ENCODE measurements at regions not wholly inside any gene's neighbourhood (a gene's known extent, or its start where the extent isn't known, plus 50 kb on each side); places are given as distances from the start of the nearest gene placed in this dataset.
"Not testable (repeated sequence)": the region's sequence is repeated elsewhere in the genome, so short reads cannot be mapped to it uniquely, and the experiment has no call there.

DNA sequence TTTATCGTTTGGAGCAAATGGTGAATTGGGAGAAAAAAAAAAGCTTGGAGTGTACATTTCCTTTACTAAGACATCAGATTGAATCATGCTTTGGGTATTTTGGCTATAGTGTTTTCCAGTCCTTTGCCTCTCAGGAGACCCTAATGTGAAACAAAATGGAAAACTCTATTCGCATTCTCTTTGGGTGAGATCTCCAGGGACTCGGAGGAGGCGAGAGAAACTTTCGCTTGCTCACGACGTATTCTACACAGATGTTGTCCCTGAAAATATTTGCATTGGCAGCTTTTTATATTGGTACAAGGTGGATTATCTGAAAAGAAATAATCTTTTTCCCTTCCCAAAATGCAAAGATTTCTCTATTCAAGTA, 1240.1 kb upstream of the WWC1 start:
- DNase-seq (ENCODE audit: low spot score): no peak
- Mint-ChIP-seq H3K4me3 (no peak overlapping the region), H3K4me1 (ENCODE audit: low read depth) (no peaks in the 10 kb centered on the region), H3K36me3 (ENCODE audit: low read depth) (no peaks in the 10 kb centered on the region), H3K27me3 (ENCODE audit: low read depth) (no peaks in the 10 kb centered on the region), H3K9me3 (no peaks in the 10 kb centered on the region), H3K27ac (no peak overlapping the region)

DNA sequence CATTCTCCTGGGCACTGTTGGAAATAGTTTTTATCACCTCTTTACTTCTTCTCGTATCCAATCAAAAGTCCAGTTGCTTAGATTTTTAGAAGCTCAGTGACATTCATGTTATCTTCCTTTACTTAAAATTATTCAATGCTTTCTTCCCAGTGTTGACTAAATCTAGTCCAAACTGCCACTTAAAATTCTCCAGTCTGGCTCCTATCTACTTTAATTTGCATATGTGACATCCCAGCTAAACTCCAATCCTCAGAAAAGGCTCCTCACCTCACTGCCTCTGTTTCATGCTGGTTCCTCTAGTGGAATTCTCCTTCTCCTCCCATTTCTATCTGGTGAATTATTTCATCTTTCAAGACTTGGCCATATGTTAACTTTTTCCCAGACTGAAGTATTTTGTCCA, 1238.7 kb upstream of the WWC1 start:
- H3K4me1 Mint-ChIP-seq (ENCODE audit: low read depth): no peaks in the 10 kb centered on the region
- H3K4me3 Mint-ChIP-seq: no peak overlapping the region
- no peak overlapping the region for H3K27ac Mint-ChIP-seq
- no peaks in the 10 kb centered on the region for H3K36me3 Mint-ChIP-seq (ENCODE audit: low read depth)
- H3K9me3 Mint-ChIP-seq: peaks cover 4% of the 10 kb centered on the region
- H3K27me3 Mint-ChIP-seq (ENCODE audit: low read depth): no peaks in the 10 kb centered on the region
- DNase-seq (ENCODE audit: low spot score): no peak

DNA sequence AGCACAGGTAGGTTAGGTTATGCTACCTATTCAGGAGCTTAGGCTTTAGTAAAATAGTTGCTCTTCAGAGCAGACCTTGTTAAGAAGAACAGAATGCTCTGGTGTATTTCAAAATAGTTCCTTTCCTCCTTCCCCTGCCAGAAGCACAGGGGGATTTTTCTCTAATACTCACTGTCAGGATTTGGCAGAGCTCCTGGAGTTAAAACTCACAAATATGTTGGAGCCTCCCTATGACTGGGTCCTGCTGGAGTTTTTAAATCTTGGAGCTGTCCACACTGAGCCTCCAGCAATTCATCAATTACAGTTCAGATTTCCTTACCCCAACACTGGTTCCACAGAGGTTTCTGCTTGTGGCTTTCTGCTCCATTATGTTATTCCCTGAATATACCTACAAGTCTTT, 1233.8 kb upstream of the WWC1 start:
- Mint-ChIP-seq H3K36me3 (ENCODE audit: low read depth) (no peaks in the 10 kb centered on the region), H3K9me3 (peaks cover 4% of the 10 kb centered on the region), H3K27ac (no peak overlapping the region), H3K27me3 (ENCODE audit: low read depth) (no peaks in the 10 kb centered on the region), H3K4me1 (ENCODE audit: low read depth) (no peaks in the 10 kb centered on the region), H3K4me3 (no peak overlapping the region)
- no peak for DNase-seq (ENCODE audit: low spot score)

DNA sequence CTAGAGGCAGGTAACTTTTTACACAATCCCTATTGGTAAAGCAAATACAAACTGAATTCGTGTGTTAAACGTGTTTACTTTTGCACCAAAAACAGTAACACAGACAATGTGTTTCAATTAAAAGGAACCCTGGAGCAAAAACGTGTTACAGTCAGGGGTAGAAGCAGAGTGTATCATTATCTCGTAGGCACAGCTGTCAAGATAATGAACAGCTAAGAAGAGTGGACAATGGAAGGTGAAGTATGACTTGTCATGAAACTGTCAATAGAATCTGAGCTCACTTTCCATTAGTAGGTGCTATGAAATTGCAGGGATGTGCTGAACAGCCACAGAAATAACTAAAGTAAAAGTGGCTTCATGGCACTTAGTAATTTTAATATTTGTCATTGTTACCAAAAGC, 1229.8 kb upstream of the WWC1 start:
- no peak for DNase-seq (ENCODE audit: low spot score)
- H3K27me3 Mint-ChIP-seq (ENCODE audit: low read depth): no peaks in the 10 kb centered on the region
- H3K27ac Mint-ChIP-seq: no peak overlapping the region
- H3K9me3 Mint-ChIP-seq: peaks cover 4% of the 10 kb centered on the region
- no peaks in the 10 kb centered on the region for H3K4me1 Mint-ChIP-seq (ENCODE audit: low read depth)
- no peak overlapping the region for H3K4me3 Mint-ChIP-seq
- H3K36me3 Mint-ChIP-seq (ENCODE audit: low read depth): no peaks in the 10 kb centered on the region

DNA sequence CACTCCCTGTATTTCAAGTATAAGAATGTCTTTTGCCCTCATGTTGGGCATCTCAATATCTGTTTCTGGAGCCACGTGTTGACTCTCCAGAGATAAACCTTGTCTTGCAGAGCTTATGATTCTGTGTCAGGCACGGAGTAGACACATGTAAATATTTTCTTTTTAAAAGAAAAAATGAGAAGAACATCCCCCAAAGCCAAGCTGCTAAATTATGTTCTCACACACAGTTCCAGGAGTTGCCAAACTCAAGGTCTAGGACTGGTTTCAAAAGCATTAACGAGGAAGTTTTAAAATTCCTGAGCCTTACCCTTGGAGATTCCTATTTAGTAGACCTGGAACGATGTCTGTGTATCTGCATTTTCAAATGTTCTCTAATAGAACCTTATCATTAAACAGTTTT, 1228.3 kb upstream of the WWC1 start:
- Mint-ChIP-seq H3K36me3 (ENCODE audit: low read depth) (no peaks in the 10 kb centered on the region), H3K4me3 (no peak overlapping the region), H3K27ac (no peak overlapping the region), H3K4me1 (ENCODE audit: low read depth) (no peaks in the 10 kb centered on the region), H3K27me3 (ENCODE audit: low read depth) (no peaks in the 10 kb centered on the region), H3K9me3 (no peaks in the 10 kb centered on the region)
- DNase-seq (ENCODE audit: low spot score): no peak

DNA sequence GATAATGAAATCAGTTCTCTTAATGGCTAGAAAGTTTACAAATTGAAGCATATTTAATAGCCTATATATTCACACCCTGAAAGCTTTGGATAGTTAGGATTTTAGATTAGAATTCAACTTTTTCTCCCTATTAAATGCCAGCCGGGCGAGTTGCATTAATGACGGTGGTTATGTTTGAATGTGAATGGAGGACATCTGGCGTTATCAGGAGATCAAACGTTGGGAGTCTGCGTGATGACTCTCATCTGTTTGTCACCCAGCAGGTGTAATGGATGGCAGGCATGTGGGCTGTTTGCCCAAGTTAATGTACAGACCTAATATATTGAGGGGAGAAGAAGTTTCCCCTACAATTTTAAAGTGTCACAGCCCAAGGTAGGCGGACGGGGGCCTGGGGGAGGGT, 1227.7 kb upstream of the WWC1 start:
- Mint-ChIP-seq H3K4me1 (ENCODE audit: low read depth) (no peaks in the 10 kb centered on the region), H3K9me3 (no peaks in the 10 kb centered on the region), H3K27me3 (ENCODE audit: low read depth) (no peaks in the 10 kb centered on the region), H3K27ac (no peak overlapping the region), H3K36me3 (ENCODE audit: low read depth) (no peaks in the 10 kb centered on the region), H3K4me3 (no peak overlapping the region)
- no peak for DNase-seq (ENCODE audit: low spot score)

DNA sequence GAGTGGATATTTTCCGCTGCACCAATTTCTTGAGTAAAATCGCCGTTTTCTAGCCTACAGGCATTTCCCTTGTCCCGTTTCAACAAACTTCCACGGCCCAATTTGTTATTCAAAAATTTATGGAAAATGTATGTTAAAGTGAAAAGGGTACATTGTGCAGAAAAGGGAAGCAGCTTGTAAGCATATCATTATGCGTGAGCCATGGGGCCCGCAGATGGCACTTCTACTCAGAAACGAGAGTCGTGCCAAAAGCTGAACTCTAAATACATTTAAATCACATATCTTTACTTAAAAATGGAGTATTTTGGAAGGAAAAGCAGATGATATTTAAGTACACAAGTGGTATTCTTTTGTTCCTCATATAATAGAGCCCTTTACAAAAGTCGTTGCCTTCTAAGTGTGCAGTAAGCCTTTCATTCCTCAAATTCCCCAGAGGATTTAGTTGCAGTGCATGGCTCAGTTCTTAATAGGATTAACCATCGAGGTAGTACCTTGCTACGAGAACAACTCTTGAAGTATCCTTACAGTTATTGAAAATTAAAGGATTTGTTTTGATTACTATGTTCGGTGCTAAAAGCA, 1227.2 kb upstream of the WWC1 start:
- Mint-ChIP-seq H3K4me1 (ENCODE audit: low read depth) (no peaks in the 10 kb centered on the region), H3K9me3 (no peaks in the 10 kb centered on the region), H3K27ac (no peak overlapping the region), H3K4me3 (no peak overlapping the region), H3K36me3 (ENCODE audit: low read depth) (no peaks in the 10 kb centered on the region), H3K27me3 (ENCODE audit: low read depth) (no peaks in the 10 kb centered on the region)
- DNase-seq (ENCODE audit: low spot score): no peak

DNA sequence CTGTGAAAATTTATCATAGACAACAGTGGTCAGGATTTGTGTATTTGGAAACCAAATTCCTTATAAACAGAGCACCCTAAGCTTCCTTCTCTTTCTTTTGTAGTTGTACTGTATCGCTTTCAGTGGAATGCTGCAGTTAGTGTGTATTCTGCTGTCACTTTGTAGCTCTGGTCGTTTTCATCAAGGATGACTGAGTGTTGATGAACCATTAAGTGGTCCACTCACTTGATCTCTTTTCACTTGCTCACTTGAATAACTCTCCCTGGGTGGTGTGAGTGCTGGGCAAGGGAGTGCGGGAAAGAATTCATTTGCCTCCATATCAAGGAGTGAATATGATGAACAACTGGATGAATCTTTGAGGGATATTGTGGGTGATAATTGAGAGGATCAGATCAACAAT, 1225.7 kb upstream of the WWC1 start:
- H3K9me3 Mint-ChIP-seq: no peaks in the 10 kb centered on the region
- no peak overlapping the region for H3K27ac Mint-ChIP-seq
- no peaks in the 10 kb centered on the region for H3K27me3 Mint-ChIP-seq (ENCODE audit: low read depth)
- H3K4me3 Mint-ChIP-seq: no peak overlapping the region
- H3K4me1 Mint-ChIP-seq (ENCODE audit: low read depth): no peaks in the 10 kb centered on the region
- no peaks in the 10 kb centered on the region for H3K36me3 Mint-ChIP-seq (ENCODE audit: low read depth)
- no peak for DNase-seq (ENCODE audit: low spot score)

DNA sequence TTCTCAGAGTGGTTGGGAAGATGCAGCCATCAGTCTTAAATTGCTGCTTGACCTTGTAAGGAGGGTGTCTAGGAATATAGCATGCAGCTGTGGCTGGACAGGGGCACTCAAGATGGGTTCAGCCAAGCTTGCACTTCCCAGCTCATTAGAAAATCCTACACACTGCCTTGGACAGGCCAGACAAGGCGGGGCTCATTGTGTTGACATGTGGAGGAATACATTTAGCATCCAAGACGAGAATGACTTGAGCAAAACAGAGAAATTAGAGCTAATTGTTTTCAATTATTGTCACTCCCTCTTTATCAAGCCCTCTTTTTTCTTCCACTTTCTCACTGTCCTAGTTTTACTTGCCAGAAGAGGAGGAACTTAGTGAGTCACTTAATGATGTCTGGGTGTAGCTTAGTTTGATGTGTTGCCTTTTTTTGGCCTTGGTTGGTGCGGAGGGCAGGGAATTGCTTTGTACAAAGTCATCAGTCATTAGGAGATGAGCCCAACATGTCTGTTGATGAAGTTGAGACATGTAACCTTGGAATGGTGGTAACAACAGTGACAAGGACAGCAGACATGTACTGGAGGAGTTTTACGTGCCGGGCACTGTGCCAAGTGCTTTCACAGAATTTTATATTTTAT, 1219.3 kb upstream of the WWC1 start:
- no peaks in the 10 kb centered on the region for H3K36me3 Mint-ChIP-seq (ENCODE audit: low read depth)
- no peaks in the 10 kb centered on the region for H3K27me3 Mint-ChIP-seq (ENCODE audit: low read depth)
- no peak overlapping the region for H3K27ac Mint-ChIP-seq
- no peaks in the 10 kb centered on the region for H3K4me1 Mint-ChIP-seq (ENCODE audit: low read depth)
- H3K9me3 Mint-ChIP-seq: peaks cover 11% of the 10 kb centered on the region
- H3K4me3 Mint-ChIP-seq: no peak overlapping the region
- no peak for DNase-seq (ENCODE audit: low spot score)

DNA sequence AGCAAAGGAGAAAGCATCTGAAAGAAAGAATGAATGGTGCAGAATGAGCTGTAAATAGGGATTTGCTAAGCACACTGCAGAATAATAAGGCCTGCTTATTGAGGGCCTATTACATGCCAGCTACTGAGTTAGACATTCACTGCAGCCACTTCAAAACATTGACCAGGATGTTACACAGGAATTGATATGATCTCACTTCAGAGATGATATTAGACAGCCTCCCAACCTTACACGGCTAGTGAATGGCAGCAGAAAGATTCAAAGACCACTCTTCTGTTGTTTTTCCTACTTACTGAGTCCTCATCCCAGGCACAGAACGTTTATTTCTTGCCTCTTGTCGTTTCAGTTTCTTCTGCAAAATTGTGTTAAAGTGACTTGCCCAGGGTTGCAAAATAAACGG, 1209.9 kb upstream of the WWC1 start:
- H3K27me3 Mint-ChIP-seq (ENCODE audit: low read depth): no peaks in the 10 kb centered on the region
- no peaks in the 10 kb centered on the region for H3K4me1 Mint-ChIP-seq (ENCODE audit: low read depth)
- no peaks in the 10 kb centered on the region for H3K9me3 Mint-ChIP-seq
- no peak overlapping the region for H3K4me3 Mint-ChIP-seq
- no peaks in the 10 kb centered on the region for H3K36me3 Mint-ChIP-seq (ENCODE audit: low read depth)
- DNase-seq (ENCODE audit: low spot score): no peak
- no peak overlapping the region for H3K27ac Mint-ChIP-seq

DNA sequence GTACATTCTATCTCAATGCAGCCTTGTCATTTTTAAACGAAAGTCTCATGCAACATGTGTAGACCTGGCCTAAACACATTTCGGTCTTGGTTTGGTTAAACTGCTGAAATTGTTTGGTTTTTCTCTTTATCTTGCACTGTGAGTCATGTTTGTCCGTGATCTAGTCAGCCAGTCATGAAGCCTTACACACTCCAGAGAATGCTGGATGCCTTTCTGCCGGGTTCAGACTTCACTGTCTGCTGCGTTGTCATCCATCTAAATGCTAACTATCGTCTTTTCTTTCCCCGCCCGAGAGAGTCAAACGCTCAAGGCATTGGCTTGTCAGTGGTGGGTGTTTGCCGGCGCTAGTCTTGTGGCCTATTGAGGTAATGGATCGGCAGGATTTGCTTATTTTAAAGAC, 1194.6 kb upstream of the WWC1 start:
- DNase-seq (ENCODE audit: low spot score): no peak
- no peak overlapping the region for H3K4me3 Mint-ChIP-seq

DNA sequence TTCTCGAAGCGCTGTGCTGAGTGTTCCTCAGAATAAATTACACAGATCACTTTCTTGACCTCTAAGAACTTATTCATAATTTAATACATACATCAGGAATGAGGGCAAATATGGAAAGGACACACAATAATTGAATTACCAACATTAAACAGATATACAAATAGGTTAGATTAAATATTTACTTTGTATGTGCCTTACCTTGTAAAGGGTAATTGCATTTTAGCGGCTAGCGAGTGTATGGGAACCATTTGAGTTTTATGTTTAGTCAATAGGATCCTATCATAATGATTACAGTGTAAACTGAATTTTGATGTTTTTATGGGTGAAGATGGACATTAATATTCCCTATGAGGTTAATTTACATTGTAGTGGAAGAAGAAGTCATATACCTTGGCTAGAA, 1187.1 kb upstream of the WWC1 start:
- no peaks in the 10 kb centered on the region for H3K36me3 Mint-ChIP-seq (ENCODE audit: low read depth)
- no peak overlapping the region for H3K4me3 Mint-ChIP-seq
- no peaks in the 10 kb centered on the region for H3K27me3 Mint-ChIP-seq (ENCODE audit: low read depth)
- H3K4me1 Mint-ChIP-seq (ENCODE audit: low read depth): no peaks in the 10 kb centered on the region
- no peak overlapping the region for H3K27ac Mint-ChIP-seq
- H3K9me3 Mint-ChIP-seq: peaks cover 50% of the 10 kb centered on the region
- DNase-seq (ENCODE audit: low spot score): no peak

More for the DNA sequence above, 1194.6 kb upstream of the WWC1 start:
- H3K36me3 Mint-ChIP-seq (ENCODE audit: low read depth): no peaks in the 10 kb centered on the region
- no peaks in the 10 kb centered on the region for H3K27me3 Mint-ChIP-seq (ENCODE audit: low read depth)
- H3K4me1 Mint-ChIP-seq (ENCODE audit: low read depth): no peaks in the 10 kb centered on the region
- peaks cover 25% of the 10 kb centered on the region for H3K9me3 Mint-ChIP-seq
- H3K27ac Mint-ChIP-seq: no peak overlapping the region

DNA sequence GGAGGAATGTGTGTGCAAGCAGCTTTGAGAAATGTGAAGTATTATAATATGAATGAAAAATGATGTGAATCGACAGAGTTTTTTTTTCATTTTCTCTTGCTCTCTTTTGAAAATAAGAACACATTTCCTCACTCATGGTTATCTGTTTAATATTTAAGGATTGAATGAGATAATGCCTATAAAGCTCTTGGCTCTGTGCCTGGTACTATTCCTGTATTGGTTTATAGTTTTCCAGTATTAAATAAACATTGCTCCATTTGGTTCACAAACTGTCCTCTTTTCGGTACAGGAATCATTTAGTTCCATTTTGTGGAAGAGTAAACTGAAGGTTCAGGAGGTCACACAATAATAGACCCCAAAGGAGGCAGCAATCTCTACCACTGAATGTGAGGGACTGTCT, 1185.5 kb upstream of the WWC1 start:
- H3K27me3 Mint-ChIP-seq (ENCODE audit: low read depth): no peaks in the 10 kb centered on the region
- peaks cover 44% of the 10 kb centered on the region for H3K9me3 Mint-ChIP-seq
- H3K4me3 Mint-ChIP-seq: no peak overlapping the region
- no peaks in the 10 kb centered on the region for H3K36me3 Mint-ChIP-seq (ENCODE audit: low read depth)
- H3K4me1 Mint-ChIP-seq (ENCODE audit: low read depth): no peaks in the 10 kb centered on the region
- H3K27ac Mint-ChIP-seq: no peak overlapping the region
- DNase-seq (ENCODE audit: low spot score): no peak

DNA sequence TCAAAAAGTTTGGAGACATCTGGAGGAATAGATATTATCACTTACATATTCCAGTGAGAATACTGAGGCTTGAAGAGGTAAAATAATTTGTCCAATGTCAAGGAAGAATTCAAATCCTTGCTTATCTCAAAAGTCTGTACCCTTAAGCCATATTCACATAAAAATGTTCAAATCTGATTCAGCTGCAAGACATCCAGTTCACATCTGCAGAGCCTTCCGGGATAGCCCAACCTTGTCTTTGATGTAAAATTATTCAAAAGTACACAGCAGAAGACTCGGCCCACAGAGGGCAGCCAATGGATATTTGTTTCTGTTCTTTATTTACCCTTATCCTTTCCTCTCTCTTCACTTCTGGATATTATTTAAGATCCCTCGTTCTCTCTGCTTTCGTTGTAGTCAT, 1183.8 kb upstream of the WWC1 start:
- no peak overlapping the region for H3K4me3 Mint-ChIP-seq
- H3K4me1 Mint-ChIP-seq (ENCODE audit: low read depth): no peaks in the 10 kb centered on the region
- H3K9me3 Mint-ChIP-seq: peaks cover 45% of the 10 kb centered on the region
- no peaks in the 10 kb centered on the region for H3K36me3 Mint-ChIP-seq (ENCODE audit: low read depth)
- no peaks in the 10 kb centered on the region for H3K27me3 Mint-ChIP-seq (ENCODE audit: low read depth)
- H3K27ac Mint-ChIP-seq: no peak overlapping the region
- no peak for DNase-seq (ENCODE audit: low spot score)

DNA sequence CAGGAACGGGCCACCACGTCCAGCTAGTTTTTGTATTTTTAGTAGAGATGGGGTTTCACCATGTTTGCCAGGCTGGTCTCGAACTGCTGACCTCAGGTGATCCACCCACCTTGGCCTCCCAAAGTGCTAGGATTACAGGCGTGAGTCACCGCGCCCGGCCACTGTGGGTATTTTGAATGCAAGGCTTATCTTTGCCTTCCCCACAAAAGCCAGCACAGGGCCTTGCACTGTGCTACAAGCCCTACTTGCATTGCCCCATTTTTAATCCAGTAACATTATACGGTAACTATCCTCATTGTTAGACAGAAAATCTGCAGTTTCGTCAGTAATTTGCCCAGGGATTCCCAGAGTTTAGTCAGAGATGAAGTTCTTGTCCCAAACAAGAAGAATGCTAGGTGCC, 1183.2 kb upstream of the WWC1 start:
- H3K4me1 Mint-ChIP-seq (ENCODE audit: low read depth); H3K27me3 Mint-ChIP-seq (ENCODE audit: low read depth); H3K27ac Mint-ChIP-seq; H3K4me3 Mint-ChIP-seq; H3K36me3 Mint-ChIP-seq (ENCODE audit: low read depth); DNase-seq (ENCODE audit: low spot score): not testable (repeated sequence)
- H3K9me3 Mint-ChIP-seq: peaks cover 47% of the 10 kb centered on the region
